GM12878 (cell line): ENCODE measurements at regions not wholly inside any gene's neighbourhood (a gene's known extent, or its start where the extent isn't known, plus 50 kb on each side); places are given as distances from the start of the nearest gene placed in this dataset.

Experiments
- ATAC-seq: fragments of 200-7000 bp; cut with Tn5 transposase; 3 replicates; pipeline ENCODE4 v1.9.1; 2020; ENCODE audit warnings: mild to moderate bottlenecking, moderate library complexity
- BruUV-seq: library from RNA; stranded (reverse); fragments of 400-500 nt; replicated peaks from 2 replicates; lab custom pipeline; 2021; lab: Mats Ljungman, UMichigan
- CTCF ChIA-PET: fragments of 300-600 bp; sonication (Branson Sonifier 250); formaldehyde crosslinking; extraction: SDS; loops from one replicate; lab custom pipeline; 2021; ENCODE audit warnings: inconsistent platforms; lab: Yijun Ruan, JAX
- POLR2A ChIA-PET: fragments of 350-600 bp; formaldehyde crosslinking; extraction: SDS; loops from one replicate; lab custom pipeline; 2021; ENCODE audit warnings: inconsistent platforms; lab: Charles Lee
- RAD21 ChIA-PET: fragments of 300-600 bp; sonication (Branson Sonifier 250); formaldehyde crosslinking; loops from one replicate; lab custom pipeline; 2023; ENCODE audit warnings: antibody characterized with exemption; ENCODE audit not compliant: unreplicated experiment; lab: Charles Lee
- SMC1A ChIA-PET: fragments of 300-600 bp; sonication (Branson Sonifier 250); formaldehyde crosslinking; loops from one replicate; lab custom pipeline; 2023; ENCODE audit not compliant: unreplicated experiment, uncharacterized antibody; lab: Charles Lee
- DNase-seq: peaks from one replicate; pipeline ENCODE4 v3.0.0-alpha.2; 2011; ENCODE audit warnings: low read depth, low spot score
- FAIRE-seq: peaks from 3 replicates; lab custom pipeline; 2011; peaks lifted over from hg19 to GRCh38; lab: Jason Lieb, UNC
- H2AFZ ChIP-seq: 2 replicates; pipeline ENCODE4 v1.6.0; 2011; ENCODE audit warnings: low read depth, low read length, control low read depth; ENCODE audit not compliant: control insufficient read depth
- H3K27ac ChIP-seq: 2 replicates; pipeline ENCODE4 v1.5.1; 2011; ENCODE audit warnings: control low read depth; ENCODE audit not compliant: control insufficient read depth, insufficient read depth
- H3K27me3 ChIP-seq, 2 experiments: replicated peaks in 1 of 2; 2 replicates each; pipeline versions ENCODE4 v1.6.0 to v1.6.1; 2011; ENCODE audit warnings: low read length in 1 of 2; ENCODE audit not compliant: control insufficient read depth in 2 of 2, insufficient read depth in 2 of 2
- H3K36me3 ChIP-seq, 2 experiments: 2 replicates each; pipeline ENCODE4 v1.5.1; 2011; ENCODE audit warnings: low read length in 1 of 2; ENCODE audit not compliant: control insufficient read depth in 2 of 2, insufficient read depth in 2 of 2
- H3K4me1 ChIP-seq: 2 replicates; pipeline ENCODE4 v1.6.1; 2011; ENCODE audit warnings: mild to moderate bottlenecking, low read length, moderate library complexity, mixed read lengths; ENCODE audit not compliant: control insufficient read depth, insufficient read depth
- H3K4me2 ChIP-seq: 2 replicates; pipeline ENCODE4 v1.6.0; 2011; ENCODE audit warnings: control low read depth; ENCODE audit not compliant: control insufficient read depth, insufficient read depth
- H3K4me3 ChIP-seq: fragments of 200-600 bp; sonication (generic); 2 replicates; pipeline ENCODE4 v1.5.1; 2016
- H3K79me2 ChIP-seq: 2 replicates; pipeline ENCODE4 v1.6.0; 2011; ENCODE audit warnings: low read length; ENCODE audit not compliant: control insufficient read depth, insufficient read depth
- H3K9ac ChIP-seq: 2 replicates; pipeline ENCODE4 v1.8.0; 2011; ENCODE audit warnings: low read length, control low read depth, mixed read lengths; ENCODE audit not compliant: control insufficient read depth, insufficient read depth
- H3K9me3 ChIP-seq: replicated peaks from 3 replicates; pipeline ENCODE4 v1.5.1; 2011; ENCODE audit warnings: mild to moderate bottlenecking, low read length; ENCODE audit not compliant: control insufficient read depth, insufficient read depth
- H4K20me1 ChIP-seq: 2 replicates; pipeline ENCODE4 v1.6.0; 2011; ENCODE audit not compliant: control insufficient read depth, insufficient read depth
- CEBPB ChIP-seq, 2 experiments: fragments of 150-350 bp in 1 of 2; IDR thresholded peaks; 2 replicates each; pipeline ENCODE4 v1.6.1; 2012 to 2014; ENCODE audit warnings: low read depth in 2 of 2, low read length in 2 of 2, borderline replicate concordance in 1 of 2, inconsistent platforms in 1 of 2
- CREM ChIP-seq: IDR thresholded peaks from 2 replicates; pipeline ENCODE4 v1.6.1; 2014; ENCODE audit warnings: antibody characterized with exemption, low read depth
- HDAC6 ChIP-seq: fragments of 200-600 bp; sonication (generic); IDR thresholded peaks from one replicate; pipeline ENCODE4 v1.8.0; 2017; ENCODE audit warnings: antibody characterized with exemption; ENCODE audit not compliant: unreplicated experiment
- IRF4 ChIP-seq: IDR thresholded peaks from 2 replicates; pipeline ENCODE4 v1.6.1; 2011; ENCODE audit warnings: low read depth, low read length
- KDM1A ChIP-seq: fragments of 200-600 bp; sonication (generic); IDR thresholded peaks from 2 replicates; pipeline ENCODE4 v1.6.1; 2016; ENCODE audit warnings: borderline replicate concordance
- KLF5 ChIP-seq: fragments of 450-650 bp; IDR thresholded peaks from 2 replicates; pipeline ENCODE4 v1.6.1; 2014; ENCODE audit warnings: mild to moderate bottlenecking; ENCODE audit not compliant: partially characterized antibody
- MEF2B ChIP-seq: fragments of 450-650 bp; IDR thresholded peaks from 2 replicates; pipeline ENCODE4 v1.6.1; 2018; ENCODE audit warnings: mild to moderate bottlenecking, moderate library complexity; ENCODE audit not compliant: partially characterized antibody, poor library complexity, severe bottlenecking
- NBN ChIP-seq: fragments of 450-650 bp; IDR thresholded peaks from 2 replicates; pipeline ENCODE4 v1.6.1; 2016
- PAX8 ChIP-seq: fragments of 450-650 bp; IDR thresholded peaks from 2 replicates; pipeline ENCODE4 v1.6.1; 2017; ENCODE audit warnings: mild to moderate bottlenecking, moderate library complexity
- SREBF2 ChIP-seq: IDR thresholded peaks from 2 replicates; pipeline ENCODE4 v1.6.1; 2012; ENCODE audit warnings: mild to moderate bottlenecking, low read length
- STAT1 ChIP-seq: fragments of 450-650 bp; conservative IDR thresholded peaks from 2 replicates; pipeline ENCODE4 v1.6.1; 2014; ENCODE audit warnings: antibody characterized with exemption, mild to moderate bottlenecking
- TCF3 ChIP-seq: IDR thresholded peaks from 2 replicates; pipeline ENCODE4 v1.6.1; 2012; ENCODE audit warnings: low read depth, mild to moderate bottlenecking, low read length, borderline replicate concordance; ENCODE audit not compliant: insufficient read depth
- WGBS: methylation state at CpG from one replicate; pipeline ENCODE4 v1.1.6; 2016; ENCODE audit warnings: low lambda C conversion rate; ENCODE audit not compliant: insufficient replicate concordance, insufficient coverage; ENCODE audit errors: missing lambda C conversion rate; 5-methylcytosine and 5-hydroxymethylcytosine counted together
- in situ Hi-C: fragments of 300-500 bp; cut with MboI; formaldehyde crosslinking; loops from 9 replicates; pipeline ENCODE4 v1.14.3; 2018; ENCODE audit warnings: mixed read lengths
- intact Hi-C: fragments of 100-400 bp; cut with micrococcal nuclease; formaldehyde crosslinking; loops from one replicate; pipeline ENCODE4 v1.14.2; 2022; ENCODE audit not compliant: unreplicated experiment
- TF ChIP-seq, protein P1 (sequence below): IDR thresholded peaks from 2 replicates; pipeline ENCODE4 v1.6.1; 2012; ENCODE audit warnings: low read depth, low read length, improper control_type of control experiment
- TF ChIP-seq, protein P2 (sequence below): IDR thresholded peaks from 2 replicates; pipeline ENCODE4 v1.6.1; 2011; ENCODE audit warnings: borderline replicate concordance, low read depth, mild to moderate bottlenecking, moderate library complexity, low read length; ENCODE audit not compliant: insufficient read depth, poor library complexity, severe bottlenecking
- TF ChIP-seq, protein P3 (sequence below): fragments of 450-650 bp; IDR thresholded peaks from 2 replicates; pipeline ENCODE4 v1.6.1; 2017; ENCODE audit warnings: mild to moderate bottlenecking

DNA sequence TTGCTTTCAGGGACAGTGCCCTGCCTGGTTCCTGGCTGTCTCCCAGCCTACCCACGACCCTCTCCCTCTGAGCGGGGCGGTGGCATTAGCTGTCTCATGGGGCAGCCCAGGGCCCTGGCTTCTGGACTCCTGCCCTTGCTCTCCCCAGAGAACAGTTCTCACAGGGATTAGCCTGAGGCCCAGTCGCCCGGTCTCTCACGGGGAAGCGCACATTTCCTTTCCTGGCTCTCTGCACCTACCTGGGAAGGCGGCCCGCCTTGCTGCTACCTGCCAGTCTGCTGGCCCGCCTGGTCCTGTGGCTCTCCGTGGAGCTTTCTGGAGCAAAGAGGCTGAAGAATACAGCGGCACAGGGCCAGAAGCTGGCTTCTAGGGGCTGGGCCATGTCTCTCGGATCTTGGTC is 128.4 kb downstream of the FHDC1 start (continued):
- TF ChIP-seq TCF3 (no peak), MEF2B (no peak), SREBF2 (no peak), IRF4 (no peak)
- TF ChIP-seq, protein P1, sequence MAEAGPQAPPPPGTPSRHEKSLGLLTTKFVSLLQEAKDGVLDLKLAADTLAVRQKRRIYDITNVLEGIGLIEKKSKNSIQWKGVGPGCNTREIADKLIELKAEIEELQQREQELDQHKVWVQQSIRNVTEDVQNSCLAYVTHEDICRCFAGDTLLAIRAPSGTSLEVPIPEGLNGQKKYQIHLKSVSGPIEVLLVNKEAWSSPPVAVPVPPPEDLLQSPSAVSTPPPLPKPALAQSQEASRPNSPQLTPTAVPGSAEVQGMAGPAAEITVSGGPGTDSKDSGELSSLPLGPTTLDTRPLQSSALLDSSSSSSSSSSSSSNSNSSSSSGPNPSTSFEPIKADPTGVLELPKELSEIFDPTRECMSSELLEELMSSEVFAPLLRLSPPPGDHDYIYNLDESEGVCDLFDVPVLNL: no peak
- TF ChIP-seq, all 136 proteins: peak for 0

DNA sequence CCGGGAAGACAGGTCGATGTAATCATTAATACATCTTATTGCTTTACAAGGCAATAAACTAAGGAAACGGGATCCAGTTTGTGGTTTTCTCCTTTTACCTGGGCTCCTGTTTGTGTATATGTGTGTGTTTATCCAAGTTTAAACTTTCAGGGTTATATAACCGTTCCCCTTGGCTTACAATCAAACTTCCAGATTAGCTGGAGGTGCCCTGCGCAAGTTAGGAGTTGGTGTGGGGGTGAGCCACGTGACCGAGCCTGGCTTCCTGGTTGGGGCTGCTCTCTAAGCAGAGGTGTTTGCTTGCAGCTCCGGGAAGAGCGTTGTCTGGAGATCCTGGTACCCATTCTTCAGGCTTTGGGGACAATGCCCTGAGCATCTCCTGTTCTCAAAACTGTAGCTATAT is 129.2 kb downstream of the FHDC1 start:
- SMC1A ChIA-PET: no interaction called here
- CTCF ChIA-PET: interaction anchor here (1.2 kb wide), 1 partner anchor 18 kb away, joined by 4 read pairs; no protein-coding TSS in a partner anchor
- no peak for ATAC-seq
- TF ChIP-seq CREM (no peak), NBN (no peak), KLF5 (no peak), PAX8 (no peak), CEBPB (IDR thresholded peaks at IDR 0.05; ENCODE audit: borderline replicate concordance in 1 of 2, low read depth in 2 of 2, low read length in 2 of 2) (no peak), KDM1A (no peak), STAT1 (no peak), HDAC6 (no peak)
- TF ChIP-seq, protein P2, sequence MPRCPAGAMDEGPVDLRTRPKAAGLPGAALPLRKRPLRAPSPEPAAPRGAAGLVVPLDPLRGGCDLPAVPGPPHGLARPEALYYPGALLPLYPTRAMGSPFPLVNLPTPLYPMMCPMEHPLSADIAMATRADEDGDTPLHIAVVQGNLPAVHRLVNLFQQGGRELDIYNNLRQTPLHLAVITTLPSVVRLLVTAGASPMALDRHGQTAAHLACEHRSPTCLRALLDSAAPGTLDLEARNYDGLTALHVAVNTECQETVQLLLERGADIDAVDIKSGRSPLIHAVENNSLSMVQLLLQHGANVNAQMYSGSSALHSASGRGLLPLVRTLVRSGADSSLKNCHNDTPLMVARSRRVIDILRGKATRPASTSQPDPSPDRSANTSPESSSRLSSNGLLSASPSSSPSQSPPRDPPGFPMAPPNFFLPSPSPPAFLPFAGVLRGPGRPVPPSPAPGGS: no peak
- TF ChIP-seq, protein P3, sequence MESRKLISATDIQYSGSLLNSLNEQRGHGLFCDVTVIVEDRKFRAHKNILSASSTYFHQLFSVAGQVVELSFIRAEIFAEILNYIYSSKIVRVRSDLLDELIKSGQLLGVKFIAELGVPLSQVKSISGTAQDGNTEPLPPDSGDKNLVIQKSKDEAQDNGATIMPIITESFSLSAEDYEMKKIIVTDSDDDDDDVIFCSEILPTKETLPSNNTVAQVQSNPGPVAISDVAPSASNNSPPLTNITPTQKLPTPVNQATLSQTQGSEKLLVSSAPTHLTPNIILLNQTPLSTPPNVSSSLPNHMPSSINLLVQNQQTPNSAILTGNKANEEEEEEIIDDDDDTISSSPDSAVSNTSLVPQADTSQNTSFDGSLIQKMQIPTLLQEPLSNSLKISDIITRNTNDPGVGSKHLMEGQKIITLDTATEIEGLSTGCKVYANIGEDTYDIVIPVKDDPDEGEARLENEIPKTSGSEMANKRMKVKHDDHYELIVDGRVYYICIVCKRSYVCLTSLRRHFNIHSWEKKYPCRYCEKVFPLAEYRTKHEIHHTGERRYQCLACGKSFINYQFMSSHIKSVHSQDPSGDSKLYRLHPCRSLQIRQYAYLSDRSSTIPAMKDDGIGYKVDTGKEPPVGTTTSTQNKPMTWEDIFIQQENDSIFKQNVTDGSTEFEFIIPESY: no peak

More for the DNA sequence above, 129.2 kb downstream of the FHDC1 start:
- Histone ChIP-seq H3K9me3 (no peaks in the 10 kb centered on the region), H3K4me3 (no peak overlapping the region), H3K4me2 (no peak overlapping the region), H3K27me3 (no peaks in the 10 kb centered on the region), H3K27ac (no peak overlapping the region), H2AFZ (no peak overlapping the region), H4K20me1 (no peaks in the 10 kb centered on the region), H3K9ac (no peak overlapping the region), H3K36me3 (no peaks in the 10 kb centered on the region), H3K79me2 (no peaks in the 10 kb centered on the region), H3K4me1 (no peaks in the 10 kb centered on the region)
- ChIA-PET POLR2A (no interaction called here), RAD21 (no interaction called here)
- DNase-seq (no peak), FAIRE-seq (no peak)
- in situ Hi-C loops: no loop called here
- no TSS peak for BruUV-seq
- whole genome bisulfite sequencing: 49% methylated on average over 9 of the region's 9 CpGs
- intact Hi-C loops: no loop called here
